Prostate gland (tissue), 2 donors: ENCODE measurements at regions not wholly inside any gene's neighbourhood (a gene's known extent, or its start where the extent isn't known, plus 50 kb on each side); places are given as distances from the start of the nearest gene placed in this dataset.

Experiments
- CTCF ChIP-seq, 4 experiments: fragments of 200-600 bp in 2 of 4; fragments of 450-650 bp in 2 of 4; sonication (generic) in 2 of 4; IDR thresholded peaks; 1 replicate in 3 of 4; 2 replicates in 1 of 4; pipeline ENCODE4 v1.5.1; 2016 to 2019; ENCODE audit warnings: antibody characterized with exemption in 4 of 4, mild to moderate bottlenecking in 2 of 4, moderate library complexity in 2 of 4
- POLR2A ChIP-seq: fragments of 450-650 bp; IDR thresholded peaks from one replicate; pipeline ENCODE4 v1.6.1; 2016; ENCODE audit warnings: antibody characterized with exemption, mild to moderate bottlenecking
- POLR2AphosphoS5 ChIP-seq: sonication (generic); formaldehyde crosslinking; IDR thresholded peaks from one replicate; pipeline ENCODE4 v1.6.1; 2017; ENCODE audit warnings: antibody characterized with exemption

- TF ChIP-seq CTCF (IDR thresholded peaks at IDR 0.05): no peak
- TF ChIP-seq POLR2A: no peak
- TF ChIP-seq POLR2AphosphoS5: no peak
These were observed 967.8 kb downstream of the TMEM121 start for GRCh38 chr14:106493962-106494823.
